SK-N-SH (cell line): ENCODE measurements at regions not wholly inside any gene's neighbourhood (a gene's known extent, or its start where the extent isn't known, plus 50 kb on each side); places are given as distances from the start of the nearest gene placed in this dataset.

Experiments
- CTCF ChIP-seq: fragments of 200-600 bp; sonication (generic); IDR thresholded peaks from 2 replicates; pipeline ENCODE4 v1.6.1; 2017; ENCODE audit warnings: antibody characterized with exemption, mild to moderate bottlenecking, moderate library complexity
- GABPA ChIP-seq: IDR thresholded peaks from 2 replicates; pipeline ENCODE4 v1.4.0; 2012; ENCODE audit warnings: low read depth, mild to moderate bottlenecking

GRCh38 chr2:45180779-45181178 is 171.5 kb upstream of the SIX2 start:
- TF ChIP-seq GABPA (no peak), CTCF (no peak)
